GM18498 (cell line): ENCODE measurements at regions not wholly inside any gene's neighbourhood (a gene's known extent, or its start where the extent isn't known, plus 50 kb on each side); places are given as distances from the start of the nearest gene placed in this dataset.
"Not testable (repeated sequence)": the region's sequence is repeated elsewhere in the genome, so short reads cannot be mapped to it uniquely, and the experiment has no call there.

Experiments
- ATAC-seq: cut with Tn5 transposase; IDR thresholded peaks from one replicate; pipeline ENCODE4 v1.9.1; 2021; ENCODE audit warnings: mild to moderate bottlenecking, moderate library complexity; ENCODE audit not compliant: unreplicated experiment

GRCh38 chr1:232146514-232146913 is 483.4 kb downstream of the SIPA1L2 start:
- no peak for ATAC-seq

- ATAC-seq: no peak
Measured at GRCh38 chr1:232145768-232146167, 484.2 kb downstream of the SIPA1L2 start.

- ATAC-seq: no peak
Measured at GRCh38 chr1:232144696-232145230, 485.2 kb downstream of the SIPA1L2 start.

GRCh38 chr1:232143315-232143886 is 486.5 kb downstream of the SIPA1L2 start:
- no peak for ATAC-seq

GRCh38 chr1:232142403-232143314 is 487.3 kb downstream of the SIPA1L2 start:
- no peak for ATAC-seq

GRCh38 chr1:232141167-232141448 is 488.8 kb downstream of the SIPA1L2 start:
- not testable (repeated sequence) for ATAC-seq

GRCh38 chr1:232140419-232141166 is 489.3 kb downstream of the SIPA1L2 start:
- no peak for ATAC-seq

- ATAC-seq: no peak
Measured at GRCh38 chr1:232139444-232139843, 490.5 kb downstream of the SIPA1L2 start.

- ATAC-seq: no peak
Measured at GRCh38 chr1:232138044-232138443, 491.9 kb downstream of the SIPA1L2 start.

GRCh38 chr1:232137066-232137465 is 492.9 kb downstream of the SIPA1L2 start:
- no peak for ATAC-seq

GRCh38 chr1:232136136-232136535 is 493.8 kb downstream of the SIPA1L2 start:
- no peak for ATAC-seq

- ATAC-seq: no peak
Measured at GRCh38 chr1:232134365-232134764, 495.6 kb downstream of the SIPA1L2 start.

- no peak for ATAC-seq
Measured at GRCh38 chr1:232132572-232132971, 497.4 kb downstream of the SIPA1L2 start.

- no peak for ATAC-seq
Measured at GRCh38 chr1:232131715-232132391, 498.1 kb downstream of the SIPA1L2 start.

- ATAC-seq: no peak
Measured at GRCh38 chr1:232130815-232131480, 499.0 kb downstream of the SIPA1L2 start.

GRCh38 chr1:232127190-232127589 is 500.6 kb downstream of the DISC1 start:
- ATAC-seq: no peak

GRCh38 chr1:232123775-232124659 is 497.4 kb downstream of the DISC1 start:
- ATAC-seq: no peak

- ATAC-seq: not testable (repeated sequence)
Measured at GRCh38 chr1:232117903-232118302, 491.3 kb downstream of the DISC1 start.

- no peak for ATAC-seq
Measured at GRCh38 chr1:232114985-232115384, 488.4 kb downstream of the DISC1 start.
